ENCODE measurements at regions not wholly inside any gene's neighbourhood (a gene's known extent, or its start where the extent isn't known, plus 50 kb on each side); places are given as distances from the start of the nearest gene placed in this dataset.

GRCh38 chr5:6273749-6274148 lies 104.6 kb downstream of the MED10 start:
- H4K20me1 ChIP-seq (ENCODE audit: insufficient read depth, low read length): no peaks in the 10 kb centered on the region
- no peaks in the 10 kb centered on the region for H3K79me2 ChIP-seq (ENCODE audit: insufficient read depth, low read length)
- no peak overlapping the region for H3K9ac ChIP-seq (ENCODE audit: low read length)
- no peaks in the 10 kb centered on the region for H3F3A ChIP-seq (ENCODE audit: insufficient read depth, low read length)
- no peaks in the 10 kb centered on the region for H3K9me3 ChIP-seq (ENCODE audit: low read length)
- H3K4me3 ChIP-seq (ENCODE audit: low read depth, low read length, poor library complexity, severe bottlenecking): no peak overlapping the region
- no peak for TF ChIP-seq EZH2 (IDR thresholded peaks at IDR 0.05; ENCODE audit: borderline replicate concordance, low read length)
- TF ChIP-seq CTCF (IDR thresholded peaks at IDR 0.05; ENCODE audit: low read length): no peak
- H3K36me3 ChIP-seq (ENCODE audit: insufficient read depth, low read length): no peaks in the 10 kb centered on the region
- no peaks in the 10 kb centered on the region for H3K4me1 ChIP-seq (ENCODE audit: insufficient read depth, low read length, severe bottlenecking)
- H3K27me3 ChIP-seq (ENCODE audit: insufficient read depth, low read length): peaks cover 7% of the 10 kb centered on the region; the same call in 1 of the 2 replicates
- H2AFZ ChIP-seq (ENCODE audit: low read length): no peak overlapping the region
- H3K9me2 ChIP-seq (ENCODE audit: low read depth, low read length): no peaks in the 10 kb centered on the region
- no peak overlapping the region for H3K4me2 ChIP-seq (ENCODE audit: low read length)
- no peak overlapping the region for H3K27ac ChIP-seq (ENCODE audit: low read depth, low read length, poor library complexity, severe bottlenecking)

- Histone ChIP-seq H3K4me3 (ENCODE audit: low read depth, low read length, poor library complexity, severe bottlenecking) (no peak overlapping the region), H3K9me2 (ENCODE audit: low read depth, low read length) (no peaks in the 10 kb centered on the region), H3K4me1 (ENCODE audit: insufficient read depth, low read length, severe bottlenecking) (no peaks in the 10 kb centered on the region), H3F3A (ENCODE audit: insufficient read depth, low read length) (no peaks in the 10 kb centered on the region), H3K9me3 (ENCODE audit: low read length) (no peaks in the 10 kb centered on the region), H3K27ac (ENCODE audit: low read depth, low read length, poor library complexity, severe bottlenecking) (no peak overlapping the region), H3K79me2 (ENCODE audit: insufficient read depth, low read length) (no peaks in the 10 kb centered on the region), H3K9ac (ENCODE audit: low read length) (no peak overlapping the region), H3K4me2 (ENCODE audit: low read length) (no peak overlapping the region), H2AFZ (ENCODE audit: low read length) (no peak overlapping the region), H3K36me3 (ENCODE audit: insufficient read depth, low read length) (no peaks in the 10 kb centered on the region), H3K27me3 (ENCODE audit: insufficient read depth, low read length) (peaks cover 7% of the 10 kb centered on the region; the same call in 1 of the 2 replicates), H4K20me1 (ENCODE audit: insufficient read depth, low read length) (no peaks in the 10 kb centered on the region)
- no peak for TF ChIP-seq EZH2 (IDR thresholded peaks at IDR 0.05; ENCODE audit: borderline replicate concordance, low read length)
- TF ChIP-seq CTCF (IDR thresholded peaks at IDR 0.05; ENCODE audit: low read length): no peak
These were observed 105.1 kb downstream of the MED10 start for GRCh38 chr5:6273090-6273735.

GRCh38 chr5:6269925-6270324 lies 108.4 kb downstream of the MED10 start:
- TF ChIP-seq CTCF (IDR thresholded peaks at IDR 0.05; ENCODE audit: low read length) (no peak), EZH2 (IDR thresholded peaks at IDR 0.05; ENCODE audit: borderline replicate concordance, low read length) (no peak)
- Histone ChIP-seq H3K9ac (ENCODE audit: low read length) (no peak overlapping the region), H3F3A (ENCODE audit: insufficient read depth, low read length) (no peaks in the 10 kb centered on the region), H3K27me3 (ENCODE audit: insufficient read depth, low read length) (peaks cover 12% of the 10 kb centered on the region; the same call in 1 of the 2 replicates), H3K4me1 (ENCODE audit: insufficient read depth, low read length, severe bottlenecking) (no peaks in the 10 kb centered on the region), H2AFZ (ENCODE audit: low read length) (no peak overlapping the region), H4K20me1 (ENCODE audit: insufficient read depth, low read length) (no peaks in the 10 kb centered on the region), H3K36me3 (ENCODE audit: insufficient read depth, low read length) (no peaks in the 10 kb centered on the region), H3K9me2 (ENCODE audit: low read depth, low read length) (no peaks in the 10 kb centered on the region), H3K9me3 (ENCODE audit: low read length) (no peaks in the 10 kb centered on the region), H3K27ac (ENCODE audit: low read depth, low read length, poor library complexity, severe bottlenecking) (no peak overlapping the region), H3K4me3 (ENCODE audit: low read depth, low read length, poor library complexity, severe bottlenecking) (no peak overlapping the region), H3K79me2 (ENCODE audit: insufficient read depth, low read length) (no peaks in the 10 kb centered on the region), H3K4me2 (ENCODE audit: low read length) (no peak overlapping the region)
